HG03342 (cell line): ENCODE measurements at regions not wholly inside any gene's neighbourhood (a gene's known extent, or its start where the extent isn't known, plus 50 kb on each side); places are given as distances from the start of the nearest gene placed in this dataset.
"Not testable (repeated sequence)": the region's sequence is repeated elsewhere in the genome, so short reads cannot be mapped to it uniquely, and the experiment has no call there.

Experiments
- ATAC-seq: cut with Tn5 transposase; IDR thresholded peaks from one replicate; pipeline ENCODE4 v1.9.1; 2021; ENCODE audit warnings: mild to moderate bottlenecking, moderate library complexity; ENCODE audit not compliant: unreplicated experiment

DNA sequence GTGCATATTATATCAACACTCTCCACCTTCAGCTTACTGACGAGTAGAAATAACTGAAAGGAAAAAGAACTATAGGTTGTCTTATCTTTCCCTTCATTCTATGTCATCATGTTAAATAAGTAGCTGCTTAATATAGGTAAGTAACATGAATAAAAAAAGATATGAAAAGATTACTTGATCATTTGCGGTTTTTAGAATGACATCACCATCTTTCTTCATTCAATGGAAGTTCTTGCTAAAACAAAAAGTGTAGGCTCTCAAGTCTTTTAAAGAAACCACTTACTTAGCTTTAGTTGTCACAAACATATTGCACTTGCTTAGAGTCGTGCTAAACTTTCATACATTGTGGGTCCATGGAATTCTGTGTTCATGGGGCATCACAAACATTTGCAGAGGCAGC is 331.1 kb upstream of the DEPDC1 start:
- ATAC-seq, result no peak

DNA sequence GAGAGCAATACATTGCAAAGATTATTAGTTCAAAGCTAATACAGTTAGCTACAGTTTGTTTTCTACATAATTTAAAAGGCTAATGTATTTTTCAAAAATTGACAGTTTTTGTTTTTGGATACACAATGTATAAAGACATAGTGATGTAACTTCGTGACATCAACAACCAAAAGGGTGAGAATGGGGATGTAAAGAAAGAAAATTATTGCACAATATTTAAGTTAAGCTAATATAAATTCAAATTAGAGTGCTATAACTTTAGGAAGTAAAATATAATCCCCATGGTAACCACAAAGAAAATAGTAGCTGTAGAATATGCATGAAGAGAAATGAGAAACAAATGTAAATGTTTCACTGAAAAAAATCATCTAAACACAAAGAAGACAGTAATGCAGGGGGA is 334.4 kb upstream of the DEPDC1 start:
- no peak for ATAC-seq

- no peak for ATAC-seq
Measured at GRCh38 chr1:68848017-68848416, 351.1 kb upstream of the DEPDC1 start.

DNA sequence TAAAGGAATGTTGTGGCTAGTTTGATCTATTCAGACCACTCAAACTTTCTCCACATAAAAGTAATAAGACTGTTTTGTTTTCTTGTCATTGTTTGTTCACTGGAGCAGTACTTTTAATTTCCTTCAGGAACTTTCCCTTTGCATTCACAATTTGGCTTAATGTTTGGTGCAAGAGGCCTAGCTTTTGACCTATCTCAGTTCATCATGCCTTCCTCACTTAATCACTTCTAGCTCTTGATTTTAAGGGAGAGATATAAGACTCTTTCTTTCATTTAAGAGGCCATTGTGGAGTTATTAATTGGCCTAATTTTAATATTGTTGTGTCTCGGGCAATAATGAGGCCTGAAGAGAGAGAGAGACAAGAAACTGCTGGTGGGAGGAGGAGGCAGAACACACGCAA is 371.7 kb upstream of the DEPDC1 start:
- ATAC-seq, result no peak

DNA sequence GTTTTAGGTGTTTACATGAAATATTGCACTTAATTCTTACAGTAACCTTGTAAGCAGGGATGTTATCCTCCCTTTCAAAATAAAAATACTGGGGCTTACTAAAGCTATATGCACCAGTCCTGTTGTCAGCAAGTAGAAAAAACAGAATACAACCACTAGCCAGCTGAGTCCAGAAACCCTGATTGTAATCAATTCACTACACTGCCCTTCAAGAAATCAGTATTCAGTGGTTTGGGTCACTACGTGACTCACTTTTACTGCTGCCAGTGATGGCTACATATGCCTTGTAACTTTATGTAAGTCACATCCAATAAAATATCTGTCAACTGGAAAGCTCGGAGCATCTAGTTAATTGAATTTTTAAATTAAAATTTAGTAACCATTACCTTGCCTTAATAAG is 376.3 kb upstream of the DEPDC1 start:
- no peak for ATAC-seq

- ATAC-seq, result not testable (repeated sequence)
Measured at GRCh38 chr1:68881330-68882194, 384.7 kb upstream of the DEPDC1 start.

DNA sequence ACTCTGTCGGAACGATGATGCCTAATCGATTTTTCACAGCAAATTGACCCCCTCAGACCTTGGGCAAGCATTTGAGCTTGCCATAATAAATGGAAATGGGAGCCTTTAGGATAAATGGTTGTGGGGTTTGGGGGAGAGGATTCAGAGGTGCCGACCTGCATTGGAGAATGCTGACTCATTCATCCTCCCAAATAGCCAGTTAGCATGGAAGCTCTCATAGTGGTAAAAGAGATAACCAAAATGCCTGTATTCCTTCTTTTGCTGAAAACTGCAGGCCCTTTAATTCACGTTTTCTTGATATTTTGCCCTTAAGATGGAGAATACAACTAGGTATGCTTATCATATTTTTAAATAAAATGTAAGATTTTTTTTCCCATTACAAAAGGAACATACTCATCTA is 392.6 kb upstream of the DEPDC1 start:
- no peak for ATAC-seq

DNA sequence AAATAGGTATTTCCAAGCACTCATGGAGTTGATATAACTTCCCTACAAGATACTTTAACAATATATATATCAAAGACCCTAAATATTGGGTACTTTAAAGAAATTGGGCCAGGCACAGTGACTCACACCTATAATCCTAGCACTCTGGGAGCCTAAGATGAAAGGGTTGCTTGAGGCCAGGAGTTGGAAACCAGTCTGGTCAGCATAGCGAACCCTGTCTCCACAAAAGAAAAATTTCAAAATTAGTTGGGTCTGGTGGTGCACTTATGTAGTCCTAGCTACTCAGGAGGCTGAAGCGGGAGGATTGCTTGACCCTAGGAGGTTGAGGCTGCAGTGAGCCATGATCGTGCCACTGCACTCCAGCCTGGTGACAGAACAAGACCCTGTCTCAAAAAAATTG is 393.9 kb upstream of the DEPDC1 start:
- ATAC-seq, result no peak

GRCh38 chr1:68904477-68904876 is 407.6 kb upstream of the DEPDC1 start:
- no peak for ATAC-seq

DNA sequence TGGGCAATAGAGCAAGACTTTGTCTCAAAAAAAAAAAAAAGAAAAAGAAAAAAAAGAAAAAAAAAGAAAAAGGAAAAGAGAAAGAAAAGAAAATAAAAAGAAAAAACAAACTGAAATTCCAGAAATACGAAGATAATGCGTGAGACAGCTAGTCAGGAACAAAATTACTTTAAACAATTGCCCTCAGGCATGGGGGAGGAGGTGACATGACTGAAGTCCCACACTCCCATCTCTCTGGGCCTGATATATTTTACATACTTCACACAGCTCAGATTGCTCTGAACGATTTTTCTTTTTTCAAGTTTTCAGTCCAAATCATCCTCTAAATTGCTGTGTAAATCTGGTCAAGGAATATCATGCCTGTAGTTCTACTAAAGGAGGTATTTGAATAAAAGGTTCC is 409.5 kb upstream of the DEPDC1 start:
- ATAC-seq, result no peak

DNA sequence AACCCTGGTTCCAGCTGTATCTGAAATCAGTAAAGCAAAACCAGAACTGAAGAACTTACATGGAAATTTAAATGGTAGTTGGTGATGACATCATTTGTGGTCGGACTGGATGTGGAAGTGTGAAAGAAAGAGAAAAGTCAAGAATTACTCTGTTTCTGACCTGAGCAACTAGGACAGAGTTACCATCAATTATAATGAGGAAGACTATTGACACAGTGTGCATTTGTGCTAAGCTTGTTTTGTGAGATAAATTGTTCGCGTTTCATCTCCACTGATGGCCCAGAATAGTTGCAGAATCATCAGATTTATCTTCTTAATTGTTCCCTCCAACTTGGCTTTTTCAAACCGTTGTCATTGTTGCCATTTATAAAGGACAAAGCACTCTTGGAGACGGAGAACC is 410.6 kb upstream of the DEPDC1 start:
- ATAC-seq, result no peak

- no peak for ATAC-seq
Measured at GRCh38 chr1:68908316-68908715, 411.4 kb upstream of the DEPDC1 start.

- ATAC-seq, result no peak
Measured at GRCh38 chr1:68916221-68916902, 419.5 kb upstream of the DEPDC1 start.

DNA sequence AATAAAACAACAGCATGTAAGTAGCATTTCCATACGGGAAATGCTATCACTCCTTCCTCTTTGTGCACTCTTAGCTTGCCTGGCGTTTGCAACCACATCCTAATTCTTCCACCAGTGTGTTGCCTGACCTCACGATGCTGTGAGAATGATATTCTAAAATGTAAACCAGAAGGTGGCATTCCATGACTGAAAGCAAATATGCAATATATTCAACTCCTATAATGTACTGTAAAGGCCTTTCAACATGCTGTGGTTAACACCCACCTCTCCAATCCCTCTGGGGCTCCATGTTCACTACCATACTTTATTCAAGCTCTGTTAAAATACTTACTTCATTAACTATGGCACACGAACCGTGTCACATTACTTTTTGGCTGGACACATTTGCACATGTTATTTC is 420.6 kb upstream of the DEPDC1 start:
- ATAC-seq, result no peak

DNA sequence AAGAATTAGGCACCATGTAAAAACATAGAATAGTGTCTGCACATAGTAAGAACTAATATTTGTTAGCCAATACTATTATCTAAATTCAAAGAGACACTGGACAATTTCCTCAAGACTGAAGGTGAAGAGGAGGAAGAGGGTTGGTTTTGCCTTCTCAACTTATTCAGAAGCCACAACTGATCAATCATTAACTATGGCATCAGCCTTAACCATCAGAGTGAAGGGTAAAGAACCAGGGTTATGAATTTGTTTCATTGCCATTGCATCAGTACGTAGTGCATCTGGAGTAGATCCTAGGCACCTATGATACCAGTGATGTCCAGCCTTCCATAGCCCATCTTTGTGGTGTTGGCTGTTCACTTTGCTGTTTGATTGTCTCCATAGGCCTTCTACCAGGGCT is 421.7 kb upstream of the DEPDC1 start:
- no peak for ATAC-seq

GRCh38 chr1:68919075-68919474 is 422.2 kb upstream of the DEPDC1 start:
- no peak for ATAC-seq

GRCh38 chr1:68923475-68924088 is 426.7 kb upstream of the DEPDC1 start:
- ATAC-seq, result not testable (repeated sequence)

DNA sequence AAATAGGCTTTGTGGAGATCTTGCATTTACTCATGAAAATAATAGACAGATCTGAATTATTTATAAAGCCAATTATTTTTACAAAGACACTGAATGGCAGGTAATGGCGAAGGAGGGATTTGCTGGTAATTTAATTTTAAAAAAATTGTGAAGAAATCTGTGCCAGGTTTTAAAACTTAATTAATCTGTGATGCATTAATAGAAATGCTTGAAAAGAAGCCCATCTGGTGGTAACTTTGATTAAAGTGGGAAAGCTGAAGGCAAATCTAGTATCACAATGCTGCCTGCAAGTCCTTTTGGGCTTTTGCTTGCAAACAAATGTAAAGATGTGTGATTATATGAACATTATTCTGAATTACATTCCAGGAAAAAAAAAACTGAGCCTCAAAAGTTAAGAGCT is 433.2 kb upstream of the DEPDC1 start:
- no peak for ATAC-seq

DNA sequence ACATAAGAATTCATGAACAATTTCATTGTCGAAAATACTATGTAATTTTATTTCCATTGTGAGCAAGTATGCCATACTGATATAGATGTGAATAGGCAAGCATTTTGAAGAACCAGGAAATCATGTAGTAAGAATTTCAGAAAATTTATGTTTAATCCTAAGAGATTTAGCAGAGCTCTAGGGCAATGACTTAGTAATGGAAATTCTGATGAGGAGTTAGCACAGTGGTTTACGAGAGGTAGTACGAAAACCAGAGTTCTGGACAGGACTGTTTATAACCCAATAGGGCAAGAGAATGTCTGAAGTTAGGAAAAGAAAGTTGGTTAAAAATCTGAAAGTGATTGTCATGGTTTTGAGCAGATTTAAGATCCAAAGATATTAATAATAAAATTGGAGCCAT is 439.6 kb upstream of the DEPDC1 start:
- ATAC-seq, result no peak

DNA sequence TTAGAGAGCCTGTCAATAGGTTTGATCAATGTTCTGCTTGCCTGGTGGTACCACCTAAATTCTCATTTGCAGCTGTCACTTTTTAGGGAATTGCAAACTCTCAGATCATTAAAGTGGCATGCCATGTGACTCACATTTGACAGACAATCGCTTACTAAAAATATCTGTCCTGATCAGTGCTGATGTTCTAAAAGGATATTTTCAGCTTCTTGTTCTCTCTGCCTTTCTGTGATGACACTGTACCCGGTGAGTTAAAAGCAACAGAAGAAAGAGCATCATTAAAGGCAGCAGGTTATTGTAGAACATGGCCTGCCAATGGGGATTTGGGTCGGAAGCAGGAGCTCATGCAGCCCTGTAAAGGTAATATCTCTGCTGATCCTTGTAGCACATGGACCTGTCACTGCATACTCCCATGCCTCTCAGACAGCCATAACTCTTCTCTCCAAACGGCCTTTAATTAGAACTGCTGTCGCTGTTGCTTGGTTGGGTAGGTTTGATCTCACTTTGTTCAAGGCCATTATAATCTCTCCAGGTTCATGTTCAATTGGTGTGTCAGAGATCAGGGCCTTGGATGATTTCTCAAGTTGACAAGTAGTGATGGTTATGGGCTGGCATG is 441.3 kb upstream of the DEPDC1 start:
- ATAC-seq, result no peak

DNA sequence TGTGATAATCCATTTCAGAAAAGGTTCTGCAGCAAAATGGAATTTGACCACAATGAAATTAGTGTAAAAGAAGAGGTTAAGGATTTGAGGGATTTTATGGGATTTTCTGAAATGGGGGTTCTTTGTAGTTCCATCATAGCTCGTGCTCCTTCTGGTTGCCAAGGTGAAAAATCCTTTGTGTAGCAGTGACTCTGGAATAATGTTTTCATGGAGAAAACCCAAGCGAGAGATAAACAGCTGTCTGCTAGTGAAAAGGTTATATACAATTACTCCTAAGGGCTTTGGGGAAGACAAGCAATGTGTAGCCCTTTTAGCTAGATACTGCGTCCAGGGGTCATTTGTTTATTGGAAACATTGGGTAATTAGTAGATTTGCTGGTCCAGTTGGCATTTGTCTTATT is 453.2 kb upstream of the DEPDC1 start:
- ATAC-seq, result no peak

DNA sequence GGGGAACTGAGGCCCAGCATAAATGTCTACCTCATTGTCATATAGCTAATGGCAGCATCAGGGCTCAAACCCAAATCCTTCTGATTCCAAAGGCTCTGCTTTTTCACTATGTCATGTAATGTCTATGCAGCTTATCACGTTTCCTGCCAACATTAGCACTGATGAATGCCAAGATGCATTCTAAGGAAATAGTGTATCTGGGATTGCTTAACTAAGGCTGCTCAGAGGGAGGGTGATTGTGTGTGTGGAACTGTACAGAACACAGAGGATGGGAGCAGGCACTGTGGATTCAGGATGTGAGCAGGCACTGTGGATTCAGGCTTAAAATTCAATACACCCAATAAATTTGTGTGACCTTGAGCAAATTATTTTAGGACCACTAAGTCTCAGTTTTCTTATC is 456.4 kb upstream of the DEPDC1 start:
- ATAC-seq, result no peak
